ENCODE measurements at regions not wholly inside any gene's neighbourhood (a gene's known extent, or its start where the extent isn't known, plus 50 kb on each side); places are given as distances from the start of the nearest gene placed in this dataset.

DNA sequence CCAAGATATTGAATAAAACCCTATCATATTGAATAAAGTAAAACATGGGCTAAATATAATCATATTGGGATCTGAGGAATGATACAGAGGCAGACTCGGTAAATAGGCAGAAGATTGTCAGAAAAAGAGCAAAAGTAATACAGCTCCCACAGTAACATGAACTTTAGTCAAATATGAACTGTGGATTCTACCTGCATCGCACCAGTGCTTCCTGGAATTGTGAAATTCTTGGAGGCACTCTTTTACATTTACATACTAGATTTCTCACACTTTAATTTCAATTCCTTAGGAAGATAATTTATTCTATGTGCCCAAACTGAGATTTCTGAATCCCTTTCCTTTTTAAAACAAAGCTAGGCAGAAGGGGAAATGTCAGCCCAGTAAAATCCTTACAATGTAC lies 325.1 kb upstream of the SLC39A10 start:
- TF ChIP-seq RFX5 (IDR thresholded peaks at IDR 0.05; ENCODE audit: low read depth, low read length): no peak
- TF ChIP-seq EP300 (IDR thresholded peaks at IDR 0.05; ENCODE audit: borderline replicate concordance in 1 of 2, control insufficient read depth in 1 of 2, low read depth in 2 of 2, low read length in 2 of 2): no peak

All from GM12878 (cell line).